NOMO-1 treated with DMSO at 0.1 percent for 48 hours (cell line): ENCODE measurements at regions not wholly inside any gene's neighbourhood (a gene's known extent, or its start where the extent isn't known, plus 50 kb on each side); places are given as distances from the start of the nearest gene placed in this dataset.
A peak's percentile ranks its signal among the peaks of the same experiment; 100 is the strongest.

ENCODE experiments used
- DNase-seq: peaks from one replicate; lab custom pipeline; 2025; ENCODE audit not compliant: unreplicated experiment; lab: John Stamatoyannopoulos, UW

GRCh38 chr3:77947671-77948070 lies 907.8 kb downstream of the ROBO2 start:
- DNase-seq: no peak

GRCh38 chr3:77967621-77968020 lies 927.7 kb downstream of the ROBO2 start:
- no peak for DNase-seq

- no peak for DNase-seq
Observed at GRCh38 chr3:77976079-77976478, 936.2 kb downstream of the ROBO2 start.

- no peak for DNase-seq
Observed at GRCh38 chr3:78003090-78003489, 963.2 kb downstream of the ROBO2 start.

GRCh38 chr3:78004571-78004970 lies 964.7 kb downstream of the ROBO2 start:
- no peak for DNase-seq

GRCh38 chr3:78013653-78014052 lies 973.8 kb downstream of the ROBO2 start:
- no peak for DNase-seq

- no peak for DNase-seq
Observed at GRCh38 chr3:78015856-78016255, 976.0 kb downstream of the ROBO2 start.

GRCh38 chr3:78021710-78022109 lies 981.8 kb downstream of the ROBO2 start:
- DNase-seq: no peak

- DNase-seq: no peak
Observed at GRCh38 chr3:78022232-78022631, 982.3 kb downstream of the ROBO2 start.

GRCh38 chr3:78023257-78023656 lies 983.4 kb downstream of the ROBO2 start:
- DNase-seq: no peak

GRCh38 chr3:78025916-78026315 lies 986.0 kb downstream of the ROBO2 start:
- DNase-seq: no peak

- DNase-seq: no peak
Observed at GRCh38 chr3:78026318-78026828, 986.5 kb downstream of the ROBO2 start.

GRCh38 chr3:78029775-78030174 lies 989.9 kb downstream of the ROBO2 start:
- DNase-seq: no peak

- DNase-seq: no peak
Observed at GRCh38 chr3:78035131-78035641, 995.3 kb downstream of the ROBO2 start.

- DNase-seq: no peak
Observed at GRCh38 chr3:78041486-78041885, 1001.6 kb downstream of the ROBO2 start.

- no peak for DNase-seq
Observed at GRCh38 chr3:78046566-78046965, 1006.7 kb downstream of the ROBO2 start.

GRCh38 chr3:78048698-78049097 lies 1008.8 kb downstream of the ROBO2 start:
- peak; percentile 2 for DNase-seq

GRCh38 chr3:78049521-78049920 lies 1009.6 kb downstream of the ROBO2 start:
- no peak for DNase-seq

- DNase-seq: no peak
Observed at GRCh38 chr3:78050276-78051065, 1010.6 kb downstream of the ROBO2 start.

- no peak for DNase-seq
Observed at GRCh38 chr3:78052746-78053145, 1012.8 kb downstream of the ROBO2 start.

GRCh38 chr3:78066287-78066686 lies 1026.4 kb downstream of the ROBO2 start:
- no peak for DNase-seq

- DNase-seq: no peak
Observed at GRCh38 chr3:78070188-78070587, 1030.3 kb downstream of the ROBO2 start.

- DNase-seq: no peak
Observed at GRCh38 chr3:78076379-78076778, 1036.5 kb downstream of the ROBO2 start.
